ENCODE measurements at regions not wholly inside any gene's neighbourhood (a gene's known extent, or its start where the extent isn't known, plus 50 kb on each side); places are given as distances from the start of the nearest gene placed in this dataset.

DNA sequence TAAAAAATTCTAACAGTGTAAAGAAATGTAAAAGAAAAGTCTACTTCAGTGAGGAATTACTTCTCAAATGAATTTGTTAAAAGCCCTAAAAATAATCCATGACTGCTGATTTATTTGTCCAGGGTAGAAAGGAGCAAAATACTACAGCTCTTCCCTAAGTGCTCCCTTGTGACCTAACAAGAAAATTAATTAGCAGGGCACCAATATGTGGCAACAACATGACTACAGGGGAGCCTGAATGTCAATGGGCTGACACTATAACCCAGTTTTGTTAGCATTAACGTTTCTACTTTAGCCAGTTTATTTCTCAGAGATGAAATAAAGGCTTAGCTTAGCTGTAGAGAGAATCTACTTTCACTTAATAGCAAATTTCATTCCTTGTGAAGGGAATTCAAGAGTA lies 918.9 kb upstream of the EPHA5 start:
- CTCF ChIA-PET, result no interaction called here
- DNase-seq (no peak), ATAC-seq (no peak)
- no peak for TF ChIP-seq CTCF (IDR thresholded peaks at IDR 0.05)
- Mint-ChIP-seq H3K4me1 (ENCODE audit: low read depth) (no peaks in the 10 kb centered on the region), H3K36me3 (ENCODE audit: low read depth) (no peaks in the 10 kb centered on the region), H3K9me3 (peaks cover 1% of the 10 kb centered on the region), H3K27me3 (no peaks in the 10 kb centered on the region), H3K4me3 (no peak overlapping the region), H3K27ac (no peak overlapping the region)
- POLR2A ChIA-PET, result no interaction called here
- intact Hi-C loops (cut with micrococcal nuclease), result no loop called here

DNA sequence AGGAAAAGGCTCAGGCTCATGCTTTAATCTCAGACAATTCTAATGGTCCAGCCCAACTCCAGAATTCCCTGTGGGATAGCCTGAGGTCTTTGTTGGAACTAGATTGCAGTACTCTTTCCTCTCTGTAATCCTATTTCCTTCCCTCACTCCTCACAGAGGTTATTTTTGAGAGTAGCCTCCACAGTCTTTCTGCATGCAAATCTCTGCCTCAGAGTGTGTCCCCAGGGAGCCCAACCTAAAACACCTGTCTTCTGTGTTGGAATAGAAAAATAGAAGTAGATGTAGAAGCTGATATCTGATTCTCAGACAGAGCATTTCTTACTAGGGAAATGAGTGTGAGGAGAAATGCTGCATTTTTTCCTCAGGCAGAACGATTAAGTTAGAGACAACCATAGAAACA lies 915.5 kb upstream of the EPHA5 start:
- no peak overlapping the region for H3K27ac Mint-ChIP-seq
- H3K27me3 Mint-ChIP-seq, result no peaks in the 10 kb centered on the region
- TF ChIP-seq CTCF (IDR thresholded peaks at IDR 0.05), result no peak
- no peak for ATAC-seq
- H3K9me3 Mint-ChIP-seq, result peaks cover 1% of the 10 kb centered on the region
- no peak overlapping the region for H3K4me3 Mint-ChIP-seq
- H3K4me1 Mint-ChIP-seq (ENCODE audit: low read depth), result no peaks in the 10 kb centered on the region
- ChIA-PET POLR2A (no interaction called here), CTCF (no interaction called here)
- H3K36me3 Mint-ChIP-seq (ENCODE audit: low read depth), result no peaks in the 10 kb centered on the region
- no peak for DNase-seq
- intact Hi-C loops (cut with micrococcal nuclease), result no loop called here

DNA sequence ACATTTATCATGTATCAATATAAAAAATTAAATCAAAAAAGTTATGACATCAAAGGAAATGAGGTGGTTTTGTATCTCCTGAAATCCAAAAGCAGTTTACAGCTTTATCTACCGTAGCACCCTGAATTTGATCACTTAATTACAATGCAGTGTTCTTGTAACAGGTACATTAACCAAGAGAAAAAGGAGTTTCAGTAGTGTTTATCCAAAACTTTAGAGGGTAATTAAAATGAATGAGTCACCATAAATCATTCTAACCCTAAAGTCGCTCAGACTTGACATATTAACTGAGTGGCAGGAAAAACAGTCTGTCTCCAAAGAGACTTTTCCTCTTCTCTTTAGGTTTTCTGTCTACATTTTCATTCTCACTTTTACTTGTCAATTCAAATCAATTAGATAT lies 907.6 kb upstream of the EPHA5 start:
- intact Hi-C loops (cut with micrococcal nuclease), result no loop called here
- POLR2A ChIA-PET, result no interaction called here
- Mint-ChIP-seq H3K4me3 (no peak overlapping the region), H3K4me1 (ENCODE audit: low read depth) (no peaks in the 10 kb centered on the region), H3K27ac (no peak overlapping the region), H3K36me3 (ENCODE audit: low read depth) (no peaks in the 10 kb centered on the region), H3K27me3 (no peaks in the 10 kb centered on the region), H3K9me3 (no peaks in the 10 kb centered on the region)
- TF ChIP-seq CTCF (IDR thresholded peaks at IDR 0.05), result no peak
- ATAC-seq (no peak), DNase-seq (no peak)
- CTCF ChIA-PET, result no interaction called here

DNA sequence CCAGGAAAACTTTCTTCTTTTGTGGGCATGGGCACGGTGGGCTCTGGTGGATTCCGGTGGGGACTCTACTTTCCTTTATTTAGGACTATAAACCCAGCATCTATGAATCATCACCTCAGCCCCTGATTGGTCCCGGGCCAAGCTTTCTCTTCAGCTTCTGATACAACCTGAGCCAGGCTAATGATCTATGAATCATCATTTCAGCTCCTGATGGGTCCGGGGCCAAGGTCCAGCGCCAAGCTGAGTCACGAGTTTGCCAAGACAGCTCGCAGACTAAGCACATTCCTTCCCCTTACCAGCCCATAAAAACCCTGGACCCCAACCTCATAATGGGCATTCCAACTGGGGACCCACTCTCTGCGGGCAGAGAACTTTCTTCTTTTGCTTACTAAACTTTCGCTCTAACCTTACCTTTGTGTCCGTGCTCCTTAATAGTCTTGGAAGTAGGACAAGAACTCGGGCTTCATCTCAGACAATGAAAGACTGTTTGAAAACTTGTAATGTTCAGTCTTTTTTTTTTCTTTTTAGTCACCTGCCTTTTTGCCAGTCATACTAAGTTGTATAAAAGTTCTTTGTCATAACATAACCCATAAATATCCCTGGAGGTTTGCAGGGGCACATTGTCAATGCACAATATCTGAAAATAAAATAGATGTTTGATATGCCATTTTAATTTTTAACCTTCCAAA lies 904.9 kb upstream of the EPHA5 start:
- no peak for TF ChIP-seq CTCF (IDR thresholded peaks at IDR 0.05)
- H3K27ac Mint-ChIP-seq, result no peak overlapping the region
- H3K9me3 Mint-ChIP-seq, result no peaks in the 10 kb centered on the region
- ATAC-seq (no peak), DNase-seq (no peak)
- POLR2A ChIA-PET, result no interaction called here
- H3K4me3 Mint-ChIP-seq, result no peak overlapping the region
- CTCF ChIA-PET, result no interaction called here
- H3K36me3 Mint-ChIP-seq (ENCODE audit: low read depth), result no peaks in the 10 kb centered on the region
- no peaks in the 10 kb centered on the region for H3K4me1 Mint-ChIP-seq (ENCODE audit: low read depth)
- no peaks in the 10 kb centered on the region for H3K27me3 Mint-ChIP-seq
- intact Hi-C loops (cut with micrococcal nuclease), result no loop called here

DNA sequence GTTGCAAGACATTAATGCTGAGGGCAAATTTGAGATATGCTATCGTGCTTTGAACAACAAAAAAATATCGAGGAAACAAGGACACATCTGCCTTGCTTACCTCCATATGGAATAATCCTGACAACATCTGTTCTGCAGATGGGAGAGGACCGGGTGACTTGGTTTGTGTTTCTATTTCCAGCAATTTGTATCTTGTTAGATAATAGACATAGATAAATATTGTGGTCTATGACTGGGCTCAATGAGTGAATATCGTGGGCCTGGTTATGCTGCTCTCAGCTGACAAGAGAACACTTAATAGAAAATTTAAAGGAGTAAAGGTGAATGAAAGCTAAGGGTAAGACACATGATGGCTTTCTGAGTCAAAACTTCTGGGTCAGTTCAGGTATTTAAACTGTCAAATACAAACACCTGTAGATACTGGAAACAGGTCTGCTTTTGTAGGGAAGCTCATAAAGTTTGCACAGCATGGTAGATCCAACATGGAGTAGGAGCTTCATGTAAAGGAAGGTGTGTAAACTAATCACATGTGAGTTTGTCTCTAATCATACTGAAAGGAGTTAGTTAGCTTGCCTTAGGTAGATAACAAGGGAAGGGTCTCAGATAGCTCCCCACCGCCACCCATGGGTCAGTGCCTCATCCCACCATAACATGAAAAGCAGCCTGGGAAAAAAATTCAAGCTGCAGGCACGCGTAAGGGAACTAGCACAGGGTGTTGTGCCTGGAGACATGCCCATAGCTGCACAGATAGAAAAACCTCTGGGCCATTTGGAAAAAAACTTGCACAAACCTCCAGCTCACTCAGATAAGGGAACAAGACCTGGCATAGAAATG lies 904.1 kb upstream of the EPHA5 start:
- H3K4me3 Mint-ChIP-seq, result no peak overlapping the region
- ChIA-PET POLR2A (no interaction called here), CTCF (no interaction called here)
- no peaks in the 10 kb centered on the region for H3K27me3 Mint-ChIP-seq
- no peaks in the 10 kb centered on the region for H3K9me3 Mint-ChIP-seq
- H3K36me3 Mint-ChIP-seq (ENCODE audit: low read depth), result no peaks in the 10 kb centered on the region
- no peak for TF ChIP-seq CTCF (IDR thresholded peaks at IDR 0.05)
- intact Hi-C loops (cut with micrococcal nuclease), result no loop called here
- no peaks in the 10 kb centered on the region for H3K4me1 Mint-ChIP-seq (ENCODE audit: low read depth)
- no peak for ATAC-seq
- DNase-seq, result no peak
- H3K27ac Mint-ChIP-seq, result no peak overlapping the region

Data from activated CD8-positive, alpha-beta T cell treated with anti-CD3 and anti-CD28 coated beads for 36 hours (primary cell).